ENCODE measurements at regions not wholly inside any gene's neighbourhood (a gene's known extent, or its start where the extent isn't known, plus 50 kb on each side); places are given as distances from the start of the nearest gene placed in this dataset.

DNA sequence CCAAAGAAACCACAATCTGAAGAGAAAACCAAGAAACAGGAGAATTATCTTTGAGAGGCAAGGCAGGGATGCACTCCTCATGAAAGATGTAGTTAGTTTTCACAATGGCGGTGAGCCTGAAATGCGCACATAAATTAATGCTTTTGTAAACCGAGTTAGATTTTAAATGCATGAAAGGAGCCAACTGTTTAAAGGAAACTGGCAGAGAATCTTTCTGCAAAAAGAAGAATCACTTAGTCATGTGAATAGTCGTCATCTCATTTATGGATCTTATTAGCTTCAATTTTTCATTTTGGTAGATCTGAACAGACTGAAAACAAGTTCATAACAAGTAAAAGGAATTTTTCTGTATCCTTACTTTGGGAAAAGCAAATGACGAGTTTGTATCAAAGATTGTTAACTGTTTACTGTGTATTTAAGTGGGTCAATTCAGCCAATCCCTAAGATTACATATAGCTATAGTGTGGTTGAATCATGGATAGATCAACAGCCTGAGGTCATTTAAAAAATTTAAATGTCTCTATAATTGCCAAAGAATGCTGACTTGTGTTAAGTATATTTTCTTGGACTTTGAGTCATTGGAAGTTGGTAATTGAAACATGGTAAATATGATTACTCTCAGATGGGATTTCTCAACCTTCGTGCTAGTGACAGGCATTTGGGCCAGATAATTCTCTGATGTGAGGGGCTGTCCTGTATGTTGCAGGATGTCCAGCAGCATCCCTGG, 226.6 kb upstream of the KAZN start:
- Mint-ChIP-seq H3K9me3 (ENCODE audit: low read depth) (no peaks in the 10 kb centered on the region), H3K27ac (no peak overlapping the region), H3K4me1 (ENCODE audit: low read depth) (peaks cover 7% of the 10 kb centered on the region), H3K4me3 (ENCODE audit: low read depth) (no peak overlapping the region), H3K36me3 (ENCODE audit: insufficient read depth) (no peaks in the 10 kb centered on the region), H3K27me3 (peaks cover 23% of the 10 kb centered on the region)
- TF ChIP-seq, protein P1, sequence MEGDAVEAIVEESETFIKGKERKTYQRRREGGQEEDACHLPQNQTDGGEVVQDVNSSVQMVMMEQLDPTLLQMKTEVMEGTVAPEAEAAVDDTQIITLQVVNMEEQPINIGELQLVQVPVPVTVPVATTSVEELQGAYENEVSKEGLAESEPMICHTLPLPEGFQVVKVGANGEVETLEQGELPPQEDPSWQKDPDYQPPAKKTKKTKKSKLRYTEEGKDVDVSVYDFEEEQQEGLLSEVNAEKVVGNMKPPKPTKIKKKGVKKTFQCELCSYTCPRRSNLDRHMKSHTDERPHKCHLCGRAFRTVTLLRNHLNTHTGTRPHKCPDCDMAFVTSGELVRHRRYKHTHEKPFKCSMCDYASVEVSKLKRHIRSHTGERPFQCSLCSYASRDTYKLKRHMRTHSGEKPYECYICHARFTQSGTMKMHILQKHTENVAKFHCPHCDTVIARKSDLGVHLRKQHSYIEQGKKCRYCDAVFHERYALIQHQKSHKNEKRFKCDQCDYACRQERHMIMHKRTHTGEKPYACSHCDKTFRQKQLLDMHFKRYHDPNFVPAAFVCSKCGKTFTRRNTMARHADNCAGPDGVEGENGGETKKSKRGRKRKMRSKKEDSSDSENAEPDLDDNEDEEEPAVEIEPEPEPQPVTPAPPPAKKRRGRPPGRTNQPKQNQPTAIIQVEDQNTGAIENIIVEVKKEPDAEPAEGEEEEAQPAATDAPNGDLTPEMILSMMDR (IDR thresholded peaks at IDR 0.05; ENCODE audit: unreplicated experiment): no peak
- DNase-seq (ENCODE audit: low spot score, unreplicated experiment): no peak

DNA sequence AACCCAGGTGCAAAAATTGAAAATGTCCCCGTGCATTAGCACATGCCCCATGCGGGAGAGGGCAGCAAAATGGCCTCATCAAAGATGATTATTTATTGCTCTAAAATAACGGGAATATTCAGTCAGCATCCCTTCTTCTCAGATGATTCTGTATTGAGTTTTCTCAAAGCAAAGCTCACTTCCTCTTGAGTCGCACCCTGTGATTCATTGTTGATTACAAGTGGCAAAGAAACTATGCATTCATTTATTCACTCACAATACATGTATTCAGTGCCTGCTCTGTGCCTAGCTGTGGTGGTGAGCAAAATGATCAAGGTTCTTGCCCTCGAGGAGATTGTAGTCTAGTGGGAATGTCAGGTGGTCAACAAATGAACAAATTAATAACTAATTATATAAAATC, 226.0 kb upstream of the KAZN start:
- Mint-ChIP-seq H3K27me3 (peaks cover 23% of the 10 kb centered on the region), H3K27ac (no peak overlapping the region), H3K4me1 (ENCODE audit: low read depth) (peaks cover 7% of the 10 kb centered on the region), H3K4me3 (ENCODE audit: low read depth) (no peak overlapping the region), H3K9me3 (ENCODE audit: low read depth) (no peaks in the 10 kb centered on the region), H3K36me3 (ENCODE audit: insufficient read depth) (no peaks in the 10 kb centered on the region)
- TF ChIP-seq, protein P1 (IDR thresholded peaks at IDR 0.05; ENCODE audit: unreplicated experiment): no peak
- DNase-seq (ENCODE audit: low spot score, unreplicated experiment): no peak

DNA sequence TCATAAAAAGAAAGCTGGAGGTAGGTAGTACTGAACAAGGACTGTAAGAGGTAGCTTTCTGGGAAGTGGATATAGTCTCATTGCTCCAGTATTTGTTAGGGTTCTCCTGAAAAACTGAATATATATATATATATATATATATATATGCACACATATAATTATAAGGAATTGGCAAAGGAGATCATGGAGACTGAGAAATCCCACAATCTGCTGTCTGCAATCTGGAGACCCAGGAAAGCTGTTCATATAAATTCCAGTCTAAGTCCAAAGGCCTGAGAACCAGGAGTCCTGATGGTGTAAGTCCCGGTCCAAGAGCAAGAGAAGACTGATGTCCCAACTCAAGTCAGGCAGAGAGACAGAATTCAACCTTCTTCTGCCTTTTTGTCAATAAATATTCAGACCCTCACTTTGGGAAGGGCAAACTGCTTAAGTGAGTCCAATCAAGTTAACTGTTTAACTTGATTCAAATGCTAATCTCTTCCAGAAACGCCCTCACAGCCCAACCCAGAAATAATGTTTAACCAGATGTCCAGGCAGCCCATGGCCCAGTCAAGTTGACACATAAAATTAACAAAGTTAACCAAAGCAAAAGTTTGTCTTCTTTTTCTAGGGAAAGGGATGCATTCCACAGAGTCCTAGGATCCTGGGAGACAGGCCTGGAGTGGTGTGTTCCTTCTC, 225.3 kb upstream of the KAZN start:
- H3K4me3 Mint-ChIP-seq (ENCODE audit: low read depth): no peak overlapping the region

DNA sequence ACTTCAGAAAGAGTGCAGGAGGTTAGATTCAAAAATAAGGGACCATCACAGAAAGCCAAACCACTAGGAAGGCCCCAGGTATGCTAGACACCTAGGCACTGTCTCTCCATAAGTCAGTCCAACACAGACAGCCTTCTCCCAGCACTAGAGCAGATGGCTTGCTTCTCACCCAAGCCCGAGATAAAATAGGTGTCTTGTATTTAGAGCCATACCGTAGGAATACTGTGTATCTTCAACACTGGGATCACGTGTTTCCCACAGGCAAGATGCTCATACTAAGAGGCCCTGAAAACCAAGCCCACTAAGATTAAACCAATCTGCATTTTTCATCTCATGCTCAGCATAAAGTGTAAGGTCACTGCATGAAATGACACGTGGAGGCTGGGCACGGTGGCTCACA, 223.3 kb upstream of the KAZN start:
- no peaks in the 10 kb centered on the region for H3K36me3 Mint-ChIP-seq (ENCODE audit: insufficient read depth)
- TF ChIP-seq, protein P1 (IDR thresholded peaks at IDR 0.05; ENCODE audit: unreplicated experiment): no peak
- DNase-seq (ENCODE audit: low spot score, unreplicated experiment): no peak
- peaks cover 9% of the 10 kb centered on the region for H3K27me3 Mint-ChIP-seq
- peaks cover 2% of the 10 kb centered on the region for H3K9me3 Mint-ChIP-seq (ENCODE audit: low read depth)
- H3K27ac Mint-ChIP-seq: no peak overlapping the region
- H3K4me1 Mint-ChIP-seq (ENCODE audit: low read depth): peaks cover 3% of the 10 kb centered on the region
- H3K4me3 Mint-ChIP-seq (ENCODE audit: low read depth): no peak overlapping the region

More for the DNA sequence above, 225.3 kb upstream of the KAZN start:
- no peak for DNase-seq (ENCODE audit: low spot score, unreplicated experiment)
- TF ChIP-seq, protein P1 (IDR thresholded peaks at IDR 0.05; ENCODE audit: unreplicated experiment): no peak
- Mint-ChIP-seq H3K4me1 (ENCODE audit: low read depth) (peaks cover 5% of the 10 kb centered on the region), H3K27me3 (peaks cover 17% of the 10 kb centered on the region), H3K36me3 (ENCODE audit: insufficient read depth) (no peaks in the 10 kb centered on the region), H3K9me3 (ENCODE audit: low read depth) (no peaks in the 10 kb centered on the region), H3K27ac (no peak overlapping the region)

DNA sequence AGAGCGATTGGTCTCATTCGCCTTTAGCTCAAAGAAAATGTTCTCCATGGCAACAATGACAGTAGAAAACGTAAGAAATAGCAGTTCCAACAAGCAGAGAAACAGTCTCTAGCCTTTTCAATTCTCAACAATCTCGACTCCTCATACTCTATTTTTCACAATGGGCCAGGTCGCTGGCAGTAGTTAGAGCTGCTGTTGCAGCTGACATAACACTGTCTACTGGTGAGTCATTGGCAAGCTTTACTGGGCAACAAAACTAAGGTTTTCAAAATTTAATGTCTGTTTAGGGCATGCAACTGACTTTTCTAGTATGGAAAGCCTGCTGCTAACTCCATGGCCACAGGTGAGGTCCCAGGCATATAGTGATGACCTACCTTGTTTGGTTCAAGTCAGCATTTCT, 221.1 kb upstream of the KAZN start:
- Mint-ChIP-seq H3K27me3 (no peaks in the 10 kb centered on the region), H3K4me3 (ENCODE audit: low read depth) (no peak overlapping the region), H3K27ac (no peak overlapping the region), H3K9me3 (ENCODE audit: low read depth) (peaks cover 9% of the 10 kb centered on the region), H3K4me1 (ENCODE audit: low read depth) (peaks cover 3% of the 10 kb centered on the region), H3K36me3 (ENCODE audit: insufficient read depth) (no peaks in the 10 kb centered on the region)
- DNase-seq (ENCODE audit: low spot score, unreplicated experiment): no peak
- TF ChIP-seq, protein P1 (IDR thresholded peaks at IDR 0.05; ENCODE audit: unreplicated experiment): no peak
